SH-SY5Y (cell line): ENCODE measurements at regions not wholly inside any gene's neighbourhood (a gene's known extent, or its start where the extent isn't known, plus 50 kb on each side); places are given as distances from the start of the nearest gene placed in this dataset.

ENCODE experiments used
- GATA2 ChIP-seq: IDR thresholded peaks from 2 replicates; pipeline ENCODE4 v1.6.1; 2011; ENCODE audit warnings: mild to moderate bottlenecking, low read depth, low read length
- GATA3 ChIP-seq: IDR thresholded peaks from 2 replicates; pipeline ENCODE4 v1.6.1; 2011; ENCODE audit warnings: low read depth, mild to moderate bottlenecking, low read length, moderate library complexity

GRCh38 chr16:6961704-6962103, 370.9 kb upstream of the RBFOX1 start:
- TF ChIP-seq GATA2 (no peak), GATA3 (no peak)

- TF ChIP-seq GATA3 (no peak), GATA2 (no peak)
These were observed 374.5 kb upstream of the RBFOX1 start for GRCh38 chr16:6958184-6958583.

- TF ChIP-seq GATA3 (no peak), GATA2 (no peak)
These were observed 375.0 kb upstream of the RBFOX1 start for GRCh38 chr16:6957681-6958080.

GRCh38 chr16:6956511-6956910, 376.1 kb upstream of the RBFOX1 start:
- TF ChIP-seq GATA3 (no peak), GATA2 (no peak)

GRCh38 chr16:6955303-6955702, 377.3 kb upstream of the RBFOX1 start:
- TF ChIP-seq GATA3 (no peak), GATA2 (no peak)

GRCh38 chr16:6949240-6949639, 383.4 kb upstream of the RBFOX1 start:
- no peak for TF ChIP-seq GATA3
- TF ChIP-seq GATA2, result no peak

- TF ChIP-seq GATA3, result no peak
- no peak for TF ChIP-seq GATA2
These were observed 385.4 kb upstream of the RBFOX1 start for GRCh38 chr16:6947291-6947690.

GRCh38 chr16:6946802-6947201, 385.8 kb upstream of the RBFOX1 start:
- TF ChIP-seq GATA3, result no peak
- no peak for TF ChIP-seq GATA2

- no peak for TF ChIP-seq GATA2
- no peak for TF ChIP-seq GATA3
These were observed 386.5 kb upstream of the RBFOX1 start for GRCh38 chr16:6946106-6946505.

GRCh38 chr16:6940968-6941367, 391.7 kb upstream of the RBFOX1 start:
- TF ChIP-seq GATA2 (no peak), GATA3 (no peak)

- TF ChIP-seq GATA2 (no peak), GATA3 (no peak)
These were observed 395.0 kb upstream of the RBFOX1 start for GRCh38 chr16:6937641-6938040.

- TF ChIP-seq GATA3, result no peak
- no peak for TF ChIP-seq GATA2
These were observed 399.7 kb upstream of the RBFOX1 start for GRCh38 chr16:6932871-6933385.

GRCh38 chr16:6929868-6930267, 402.8 kb upstream of the RBFOX1 start:
- TF ChIP-seq GATA3 (no peak), GATA2 (no peak)

- TF ChIP-seq GATA3, result no peak
These were observed 405.9 kb upstream of the RBFOX1 start for GRCh38 chr16:6926762-6927161.

- no peak for TF ChIP-seq GATA3
- TF ChIP-seq GATA2, result no peak
These were observed 406.3 kb upstream of the RBFOX1 start for GRCh38 chr16:6926341-6926740.

GRCh38 chr16:6918646-6919045, 414.0 kb upstream of the RBFOX1 start:
- TF ChIP-seq GATA2 (no peak), GATA3 (no peak)

- TF ChIP-seq GATA3 (no peak), GATA2 (no peak)
These were observed 415.7 kb upstream of the RBFOX1 start for GRCh38 chr16:6916946-6917345.
